Activated T-helper 1 cell treated with Interleukin-2 at 50 U/mL for 16 hours (primary cell): ENCODE measurements at regions not wholly inside any gene's neighbourhood (a gene's known extent, or its start where the extent isn't known, plus 50 kb on each side); places are given as distances from the start of the nearest gene placed in this dataset.
"Not testable (repeated sequence)": the region's sequence is repeated elsewhere in the genome, so short reads cannot be mapped to it uniquely, and the experiment has no call there.

Experiments used
- DNase-seq: peaks from one replicate; pipeline ENCODE4 v3.0.0-alpha.2; 2020; ENCODE audit warnings: low read depth

GRCh38 chr4:26044983-26045382, 131.0 kb downstream of the SMIM20 start:
- DNase-seq, result no peak

- DNase-seq, result no peak
Observed at GRCh38 chr4:26047795-26048194, 133.8 kb downstream of the SMIM20 start.

GRCh38 chr4:26048378-26048882, 134.4 kb downstream of the SMIM20 start:
- no peak for DNase-seq

GRCh38 chr4:26048950-26049349, 134.9 kb downstream of the SMIM20 start:
- no peak for DNase-seq

GRCh38 chr4:26049447-26049846, 135.4 kb downstream of the SMIM20 start:
- no peak for DNase-seq

- no peak for DNase-seq
Observed at GRCh38 chr4:26050212-26050643, 136.2 kb downstream of the SMIM20 start.

GRCh38 chr4:26050671-26051070, 136.7 kb downstream of the SMIM20 start:
- DNase-seq, result no peak

GRCh38 chr4:26051240-26051639, 137.2 kb downstream of the SMIM20 start:
- DNase-seq, result no peak

GRCh38 chr4:26052663-26053541, 138.9 kb downstream of the SMIM20 start:
- no peak for DNase-seq

GRCh38 chr4:26053761-26054160, 139.7 kb downstream of the SMIM20 start:
- no peak for DNase-seq

- DNase-seq, result no peak
Observed at GRCh38 chr4:26055855-26056254, 141.8 kb downstream of the SMIM20 start.

- DNase-seq, result no peak
Observed at GRCh38 chr4:26056406-26056805, 142.4 kb downstream of the SMIM20 start.

- not testable (repeated sequence) for DNase-seq
Observed at GRCh38 chr4:26057839-26058238, 143.8 kb downstream of the SMIM20 start.

- DNase-seq, result no peak
Observed at GRCh38 chr4:26058537-26058936, 144.5 kb downstream of the SMIM20 start.

GRCh38 chr4:26059391-26060154, 145.6 kb downstream of the SMIM20 start:
- no peak for DNase-seq

- DNase-seq, result no peak
Observed at GRCh38 chr4:26060286-26060685, 146.3 kb downstream of the SMIM20 start.

- no peak for DNase-seq
Observed at GRCh38 chr4:26061248-26061986, 147.4 kb downstream of the SMIM20 start.

- no peak for DNase-seq
Observed at GRCh38 chr4:26062215-26062614, 148.2 kb downstream of the SMIM20 start.

- DNase-seq, result not testable (repeated sequence)
Observed at GRCh38 chr4:26064009-26064408, 150.0 kb downstream of the SMIM20 start.

GRCh38 chr4:26065833-26066232, 151.8 kb downstream of the SMIM20 start:
- DNase-seq, result no peak

GRCh38 chr4:26067035-26067434, 153.0 kb downstream of the SMIM20 start:
- DNase-seq, result no peak

- DNase-seq, result no peak
Observed at GRCh38 chr4:26069218-26069617, 155.2 kb downstream of the SMIM20 start.
